Skeletal muscle cell (primary cell): ENCODE measurements at regions not wholly inside any gene's neighbourhood (a gene's known extent, or its start where the extent isn't known, plus 50 kb on each side); places are given as distances from the start of the nearest gene placed in this dataset.
A peak's percentile ranks its signal among the peaks of the same experiment; 100 is the strongest.

Source experiments
- DNase-seq: peaks from one replicate; pipeline ENCODE4 v3.0.0-alpha.2; 2010; ENCODE audit warnings: low read depth
- H3K4me3 ChIP-seq: 2 replicates; pipeline ENCODE4 v1.5.1; 2011; ENCODE audit warnings: low read depth, mild to moderate bottlenecking, control low read depth, low read length, moderate library complexity

DNA sequence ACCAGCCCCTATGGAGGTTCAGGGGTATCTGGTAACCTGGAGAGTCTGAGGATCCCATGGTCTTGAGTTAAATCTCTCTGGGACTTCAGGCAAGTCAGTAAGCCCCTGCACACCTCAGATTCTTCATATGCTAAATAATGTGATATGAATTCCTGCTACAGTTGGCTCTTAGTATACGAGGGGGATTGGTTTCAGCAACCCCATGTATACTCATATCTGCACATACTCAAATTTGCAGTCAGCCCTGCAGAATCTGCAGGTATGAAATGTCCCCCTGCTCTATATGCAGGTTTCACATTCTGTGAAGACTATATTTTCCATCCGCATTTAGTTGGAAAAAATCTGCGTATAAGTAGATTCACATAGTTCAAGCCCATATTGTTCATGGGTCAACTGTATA, 136.6 kb downstream of the TOMM20 start:
- H3K4me3 ChIP-seq: no peak overlapping the region
- no peak for DNase-seq

GRCh38 chr1:234990874-234991801, 137.5 kb downstream of the TOMM20 start:
- no peak for DNase-seq
- no peak overlapping the region for H3K4me3 ChIP-seq

GRCh38 chr1:234990328-234990675, 138.3 kb downstream of the TOMM20 start:
- DNase-seq: no peak
- H3K4me3 ChIP-seq: no peak overlapping the region

- H3K4me3 ChIP-seq: no peak overlapping the region
- no peak for DNase-seq
These were observed 138.9 kb downstream of the TOMM20 start for GRCh38 chr1:234989479-234990327.

GRCh38 chr1:234989019-234989418, 139.6 kb downstream of the TOMM20 start:
- DNase-seq: no peak
- H3K4me3 ChIP-seq: no peak overlapping the region

DNA sequence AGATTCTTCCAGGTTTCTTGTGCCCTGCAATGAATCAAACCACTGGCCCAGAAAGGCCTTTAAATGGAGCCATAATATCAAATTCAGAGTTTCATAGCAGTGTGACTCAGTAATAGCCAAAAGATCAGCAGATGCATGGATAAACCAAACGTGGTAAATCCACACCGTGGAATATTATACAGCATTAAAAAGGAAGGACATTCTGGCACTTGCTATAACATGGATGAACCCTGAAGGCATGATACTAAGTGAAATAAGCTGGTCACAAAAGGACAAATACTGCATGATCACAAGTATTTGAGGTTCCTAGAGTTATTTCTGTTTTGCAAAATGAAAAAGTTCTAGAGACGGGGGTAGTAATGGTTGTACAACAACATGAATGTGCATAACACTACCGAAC, 140.1 kb downstream of the TOMM20 start:
- H3K4me3 ChIP-seq: no peak overlapping the region
- no peak for DNase-seq

DNA sequence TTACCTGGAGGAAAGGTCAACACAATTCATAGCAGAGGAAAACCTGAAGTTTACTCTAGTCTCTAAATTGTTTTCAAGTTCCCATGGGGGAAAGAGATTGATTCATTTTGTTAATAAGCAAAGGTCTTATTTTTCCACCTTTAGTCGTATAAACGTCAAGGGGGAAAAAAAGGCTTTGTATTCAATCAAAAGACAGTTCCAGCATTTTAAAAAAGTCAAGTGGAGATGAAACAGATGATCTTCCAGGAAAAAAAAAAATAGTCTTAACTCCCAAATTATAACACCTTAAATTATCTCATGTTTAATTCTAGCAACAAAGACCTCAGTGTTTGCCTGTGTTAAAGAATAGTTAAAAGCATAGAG, 140.5 kb downstream of the TOMM20 start:
- H3K4me3 ChIP-seq: no peak overlapping the region
- no peak for DNase-seq

GRCh38 chr1:234987415-234988154, 141.1 kb downstream of the TOMM20 start:
- H3K4me3 ChIP-seq: no peak overlapping the region
- DNase-seq: peak; percentile 72

- no peak overlapping the region for H3K4me3 ChIP-seq
- DNase-seq: no peak
These were observed 141.8 kb downstream of the TOMM20 start for GRCh38 chr1:234986750-234987414.

DNA sequence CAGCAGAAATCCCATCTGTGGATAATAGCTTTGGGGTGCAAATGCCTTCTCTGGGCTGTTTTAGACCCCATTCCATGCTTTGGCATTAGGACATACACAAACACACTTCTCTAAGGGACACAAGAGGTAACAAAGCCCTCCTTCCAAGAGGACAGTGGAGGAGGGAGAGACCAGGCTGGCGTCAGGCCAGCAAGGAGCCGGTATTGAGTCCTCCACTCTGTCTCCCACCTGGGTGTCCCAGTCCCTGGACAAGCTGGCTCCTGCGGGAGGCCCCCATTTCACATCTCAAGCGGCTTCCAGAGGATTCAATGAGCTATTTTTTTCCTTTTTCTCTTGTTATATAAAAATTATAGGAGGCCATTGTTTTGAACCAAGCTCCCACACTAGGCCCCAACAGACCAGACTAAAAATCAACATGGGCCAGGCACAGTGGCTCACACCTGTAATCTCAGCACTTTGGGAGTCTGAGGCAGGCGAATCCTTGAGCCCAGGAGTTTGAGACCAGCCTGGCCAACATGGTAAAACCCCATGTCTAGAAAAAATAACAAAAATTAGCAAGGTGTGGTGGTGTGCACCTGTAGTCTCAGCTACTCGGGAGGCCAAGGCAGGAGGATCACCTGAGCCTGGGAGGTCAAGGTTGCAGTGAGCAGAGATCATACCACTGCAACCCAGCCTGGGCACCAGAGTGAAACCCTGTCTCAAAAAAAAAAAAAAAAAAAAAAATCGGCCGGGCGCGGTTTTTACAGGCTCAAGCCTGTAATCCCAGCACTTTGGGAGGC, 142.9 kb downstream of the TOMM20 start:
- no peak for DNase-seq
- no peak overlapping the region for H3K4me3 ChIP-seq

DNA sequence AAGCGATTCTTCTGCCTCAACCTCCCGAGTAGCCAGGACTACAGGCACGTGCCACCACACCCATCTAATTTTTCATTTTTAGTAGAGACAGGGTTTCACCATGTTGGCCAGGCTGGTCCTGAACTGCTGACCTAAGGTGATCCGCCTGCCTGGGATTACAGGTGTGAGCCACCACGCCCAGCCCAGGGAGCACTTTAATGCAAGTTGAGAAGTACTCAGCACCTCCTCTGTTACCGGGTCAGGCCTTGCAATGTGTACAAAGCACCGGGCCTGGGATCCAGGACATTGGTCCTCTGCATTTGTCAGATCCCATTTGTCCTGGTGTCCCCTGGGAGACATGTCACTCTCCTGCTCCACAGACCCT, 143.6 kb downstream of the TOMM20 start:
- H3K4me3 ChIP-seq: no peak overlapping the region
- DNase-seq: no peak

- no peak for DNase-seq
- H3K4me3 ChIP-seq: no peak overlapping the region
These were observed 144.9 kb downstream of the TOMM20 start for GRCh38 chr1:234983564-234984238.

GRCh38 chr1:234981758-234982157, 146.9 kb downstream of the TOMM20 start:
- DNase-seq: no peak
- no peak overlapping the region for H3K4me3 ChIP-seq

DNA sequence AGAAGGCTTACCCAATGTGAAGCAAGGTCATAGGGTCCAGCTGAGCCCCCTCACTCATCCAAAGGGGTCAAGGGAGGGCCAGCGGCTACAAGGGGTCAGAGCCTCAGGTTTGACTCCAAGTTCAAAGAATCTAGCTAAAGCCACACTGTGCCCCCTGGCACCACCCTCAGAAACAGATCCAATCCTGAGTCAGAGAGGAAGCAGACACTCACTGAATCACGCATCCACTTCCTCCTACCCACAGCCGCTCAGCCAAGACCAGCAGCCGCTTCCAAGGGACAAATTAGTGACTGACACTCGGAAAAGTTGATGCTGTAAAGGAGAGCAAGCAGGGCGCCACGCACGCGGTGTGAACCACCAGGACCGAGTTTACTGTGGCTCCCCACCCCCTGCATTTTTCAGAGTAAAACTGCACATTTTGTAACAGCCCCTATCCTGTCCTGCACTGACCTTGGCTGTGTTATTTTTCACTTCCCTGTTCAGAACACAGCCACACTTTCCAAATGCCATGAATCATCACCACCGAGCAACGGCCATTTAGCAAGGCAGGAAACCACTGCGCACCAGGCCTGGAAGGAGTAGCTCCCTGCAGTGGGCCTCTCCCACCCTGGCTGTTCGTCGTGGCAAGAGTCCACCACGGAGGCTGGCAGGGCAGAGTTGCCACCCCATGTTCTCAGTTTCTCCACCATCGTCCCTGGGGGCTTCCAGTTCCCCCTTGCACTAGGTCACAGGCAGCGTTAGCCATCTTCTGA, 147.8 kb downstream of the TOMM20 start:
- peak overlapping the region; percentile 13 for H3K4me3 ChIP-seq
- peak; percentile 94 for DNase-seq

DNA sequence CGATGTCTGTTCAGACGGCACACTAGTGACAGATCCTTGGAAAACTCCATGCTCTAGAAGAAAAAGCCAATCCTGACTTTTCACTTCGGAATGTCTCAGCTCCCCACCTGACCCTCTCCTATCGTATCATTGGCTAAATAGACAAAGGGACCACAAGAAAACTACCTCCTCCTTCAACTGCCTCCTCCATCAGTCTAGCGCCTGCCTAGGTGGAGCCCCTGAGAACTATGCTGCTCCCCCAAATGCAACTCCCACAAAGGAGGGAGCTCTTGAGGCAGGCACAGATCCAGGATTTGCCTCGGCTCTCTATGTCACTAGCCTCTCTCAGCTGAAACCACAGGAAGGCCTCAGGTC, 148.4 kb downstream of the TOMM20 start:
- no peak for DNase-seq
- H3K4me3 ChIP-seq: no peak overlapping the region

- no peak overlapping the region for H3K4me3 ChIP-seq
- no peak for DNase-seq
These were observed 149.0 kb downstream of the TOMM20 start for GRCh38 chr1:234979296-234980279.
